ENCODE measurements at regions not wholly inside any gene's neighbourhood (a gene's known extent, or its start where the extent isn't known, plus 50 kb on each side); places are given as distances from the start of the nearest gene placed in this dataset.

DNA sequence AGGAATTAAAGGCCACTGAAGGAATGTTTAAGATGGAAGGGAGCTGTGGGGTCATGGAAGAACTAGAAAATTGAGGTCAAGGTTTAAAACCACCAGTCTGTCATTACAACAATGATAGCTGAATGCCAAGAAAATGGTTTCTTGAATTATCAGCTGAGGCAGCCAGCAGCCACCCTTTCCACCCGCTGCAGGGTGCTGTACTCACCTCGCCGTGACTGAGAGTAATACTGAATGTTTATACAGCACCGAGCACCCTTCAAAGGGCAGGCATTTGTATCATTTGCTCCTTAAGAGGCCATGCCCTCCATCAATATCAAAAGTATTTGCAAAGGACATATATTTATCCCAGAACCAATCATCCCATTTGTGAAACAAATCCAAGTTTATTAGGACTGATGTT lies 402.8 kb downstream of the VPS13C start:
- TF ChIP-seq, protein P1, sequence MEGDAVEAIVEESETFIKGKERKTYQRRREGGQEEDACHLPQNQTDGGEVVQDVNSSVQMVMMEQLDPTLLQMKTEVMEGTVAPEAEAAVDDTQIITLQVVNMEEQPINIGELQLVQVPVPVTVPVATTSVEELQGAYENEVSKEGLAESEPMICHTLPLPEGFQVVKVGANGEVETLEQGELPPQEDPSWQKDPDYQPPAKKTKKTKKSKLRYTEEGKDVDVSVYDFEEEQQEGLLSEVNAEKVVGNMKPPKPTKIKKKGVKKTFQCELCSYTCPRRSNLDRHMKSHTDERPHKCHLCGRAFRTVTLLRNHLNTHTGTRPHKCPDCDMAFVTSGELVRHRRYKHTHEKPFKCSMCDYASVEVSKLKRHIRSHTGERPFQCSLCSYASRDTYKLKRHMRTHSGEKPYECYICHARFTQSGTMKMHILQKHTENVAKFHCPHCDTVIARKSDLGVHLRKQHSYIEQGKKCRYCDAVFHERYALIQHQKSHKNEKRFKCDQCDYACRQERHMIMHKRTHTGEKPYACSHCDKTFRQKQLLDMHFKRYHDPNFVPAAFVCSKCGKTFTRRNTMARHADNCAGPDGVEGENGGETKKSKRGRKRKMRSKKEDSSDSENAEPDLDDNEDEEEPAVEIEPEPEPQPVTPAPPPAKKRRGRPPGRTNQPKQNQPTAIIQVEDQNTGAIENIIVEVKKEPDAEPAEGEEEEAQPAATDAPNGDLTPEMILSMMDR (IDR thresholded peaks at IDR 0.05): no peak
- no peak for TF ChIP-seq POLR2A (IDR thresholded peaks at IDR 0.05)
